Fibroblast of lung (primary cell): ENCODE measurements at regions not wholly inside any gene's neighbourhood (a gene's known extent, or its start where the extent isn't known, plus 50 kb on each side); places are given as distances from the start of the nearest gene placed in this dataset.

ENCODE experiments used
- DNase-seq, 2 donors: peaks; one replicate each; pipeline versions ENCODE4 v3.0.0 to v3.0.0-alpha.2; 2010; ENCODE audit warnings: low read depth in 2 of 2
- H2AFZ ChIP-seq: 2 replicates; pipeline ENCODE4 v1.5.1; 2012; ENCODE audit warnings: low read length, control low read depth, inconsistent platforms
- H3K27ac ChIP-seq: 2 replicates; pipeline ENCODE4 v1.5.1; 2011; ENCODE audit warnings: low read length, control low read depth; ENCODE audit not compliant: insufficient read depth
- H3K27me3 ChIP-seq: 2 replicates; pipeline ENCODE4 v1.5.1; 2011; ENCODE audit warnings: mild to moderate bottlenecking, low read length; ENCODE audit not compliant: control insufficient read depth, insufficient read depth
- H3K36me3 ChIP-seq: 2 replicates; pipeline ENCODE4 v1.5.1; 2011; ENCODE audit warnings: low read length; ENCODE audit not compliant: control insufficient read depth, insufficient read depth
- H3K4me1 ChIP-seq: 2 replicates; pipeline ENCODE4 v1.5.1; 2011; ENCODE audit warnings: low read length; ENCODE audit not compliant: control insufficient read depth, insufficient read depth; ENCODE audit errors: extremely low read depth
- H3K4me2 ChIP-seq: 2 replicates; pipeline ENCODE4 v1.5.1; 2011; ENCODE audit warnings: low read length, control low read depth; ENCODE audit not compliant: insufficient read depth; ENCODE audit errors: extremely low read depth
- H3K4me3 ChIP-seq, 4 experiments: fragments of 200-600 bp in 1 of 4; sonication (generic) in 1 of 4; replicated peaks in 1 of 4; 2 replicates each; pipeline ENCODE4 v1.5.1; 2011 to 2016; ENCODE audit warnings: low read length in 4 of 4, low read depth in 3 of 4, mild to moderate bottlenecking in 3 of 4, control low read depth in 2 of 4, inconsistent platforms in 1 of 4, mixed read lengths in 1 of 4; ENCODE audit not compliant: insufficient read depth in 1 of 4; ENCODE audit errors: control extremely low read depth in 1 of 4
- H3K79me2 ChIP-seq: 2 replicates; pipeline ENCODE4 v1.5.1; 2012; ENCODE audit warnings: mild to moderate bottlenecking, low read length, inconsistent platforms; ENCODE audit not compliant: control insufficient read depth, insufficient read depth
- H3K9ac ChIP-seq: 2 replicates; pipeline ENCODE4 v1.5.1; 2011; ENCODE audit warnings: mild to moderate bottlenecking, low read length, control low read depth; ENCODE audit not compliant: insufficient read depth
- H3K9me3 ChIP-seq: 2 replicates; pipeline ENCODE4 v1.5.1; 2012; ENCODE audit warnings: low read depth, low read length; ENCODE audit not compliant: control insufficient read depth, insufficient read depth
- H4K20me1 ChIP-seq: 2 replicates; pipeline ENCODE4 v1.5.1; 2011; ENCODE audit warnings: low read length; ENCODE audit not compliant: control insufficient read depth, insufficient read depth; ENCODE audit errors: extremely low read depth
- CTCF ChIP-seq, 2 donors: IDR thresholded peaks in 1 of 2; conservative IDR thresholded peaks in 1 of 2; 1 replicate in 1 of 2; 2 replicates in 1 of 2; pipeline ENCODE4 v1.5.1; 2011 to 2012; ENCODE audit warnings: low read length in 2 of 2, control low read depth in 1 of 2, inconsistent platforms in 1 of 2, low read depth in 1 of 2, mild to moderate bottlenecking in 1 of 2
- EZH2 ChIP-seq: IDR thresholded peaks from 2 replicates; pipeline ENCODE4 v1.5.1; 2012; ENCODE audit warnings: low read length, control low read depth, mild to moderate bottlenecking; ENCODE audit errors: missing control alignments

DNA sequence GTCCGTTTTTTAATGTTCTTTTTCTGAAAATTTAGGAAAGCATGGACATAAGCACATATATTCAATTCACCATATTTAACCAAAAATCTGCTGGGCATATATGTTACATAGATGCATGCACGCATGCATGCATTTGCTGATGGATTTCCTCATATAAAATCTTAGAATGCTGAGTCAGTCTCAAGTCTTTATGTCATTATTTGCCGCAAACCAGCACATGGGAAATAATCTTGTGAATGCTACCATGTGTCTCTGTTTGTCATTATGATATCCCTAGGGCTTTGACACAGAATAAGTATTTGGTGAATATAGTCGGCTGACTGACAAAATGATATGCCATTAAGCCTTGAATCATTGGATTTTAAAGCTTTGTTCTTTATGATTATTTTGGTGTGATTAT is 776.5 kb downstream of the KCNT2 start:
- no peak for DNase-seq
- Histone ChIP-seq H2AFZ (no peak overlapping the region), H3K4me2 (no peak overlapping the region), H3K36me3 (no peaks in the 10 kb centered on the region), H3K9ac (no peak overlapping the region), H3K27ac (no peak overlapping the region), H3K79me2 (no peaks in the 10 kb centered on the region), H3K4me3 (no peak overlapping the region), H3K27me3 (no peaks in the 10 kb centered on the region), H4K20me1 (no peaks in the 10 kb centered on the region), H3K9me3 (no peaks in the 10 kb centered on the region), H3K4me1 (no peaks in the 10 kb centered on the region)
- TF ChIP-seq EZH2 (no peak), CTCF (conservative IDR thresholded peaks at IDR 0.05 in 1 of 2, IDR thresholded peaks at IDR 0.05 in 1 of 2; ENCODE audit: low read depth in 1 of 2, low read length in 2 of 2) (no peak)

GRCh38 chr1:195828325-195828724 is 779.9 kb downstream of the KCNT2 start:
- no peaks in the 10 kb centered on the region for H3K9me3 ChIP-seq
- no peak overlapping the region for H3K9ac ChIP-seq
- DNase-seq: no peak
- H3K27me3 ChIP-seq: no peaks in the 10 kb centered on the region
- H2AFZ ChIP-seq: no peak overlapping the region
- no peak for TF ChIP-seq EZH2
- TF ChIP-seq CTCF (conservative IDR thresholded peaks at IDR 0.05 in 1 of 2, IDR thresholded peaks at IDR 0.05 in 1 of 2; ENCODE audit: low read depth in 1 of 2, low read length in 2 of 2): no peak
- no peak overlapping the region for H3K4me2 ChIP-seq
- H3K27ac ChIP-seq: no peak overlapping the region
- no peak overlapping the region for H3K4me3 ChIP-seq
- H3K79me2 ChIP-seq: no peaks in the 10 kb centered on the region
- no peaks in the 10 kb centered on the region for H3K36me3 ChIP-seq
- no peaks in the 10 kb centered on the region for H4K20me1 ChIP-seq
- H3K4me1 ChIP-seq: no peaks in the 10 kb centered on the region

DNA sequence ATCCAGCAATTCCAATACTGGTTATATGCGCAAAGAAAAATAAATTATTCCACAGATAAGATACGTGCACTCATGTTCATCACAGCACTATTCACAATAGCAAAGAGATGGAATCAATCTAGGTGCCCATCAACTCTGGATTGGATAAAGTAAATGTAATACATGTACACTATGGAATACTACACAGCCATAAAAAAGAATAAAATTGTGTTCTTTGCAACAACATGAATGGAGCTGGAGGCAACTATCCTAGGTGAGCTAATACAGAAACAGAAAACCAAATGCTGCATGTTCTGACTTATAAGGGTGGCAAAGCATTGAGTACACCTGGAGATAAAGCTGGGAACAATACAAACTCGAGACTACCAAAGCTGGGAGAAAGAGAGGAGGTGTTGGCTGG is 787.3 kb downstream of the KCNT2 start:
- no peak for TF ChIP-seq CTCF (conservative IDR thresholded peaks at IDR 0.05 in 1 of 2, IDR thresholded peaks at IDR 0.05 in 1 of 2; ENCODE audit: low read depth in 1 of 2, low read length in 2 of 2)
- Histone ChIP-seq H3K27ac (no peak overlapping the region), H3K9ac (no peak overlapping the region)

More for the DNA sequence above, 787.3 kb downstream of the KCNT2 start:
- H2AFZ ChIP-seq: no peak overlapping the region
- no peaks in the 10 kb centered on the region for H3K9me3 ChIP-seq
- no peak overlapping the region for H3K4me3 ChIP-seq
- no peaks in the 10 kb centered on the region for H3K27me3 ChIP-seq
- H4K20me1 ChIP-seq: no peaks in the 10 kb centered on the region
- H3K4me2 ChIP-seq: no peak overlapping the region
- no peak for DNase-seq
- H3K79me2 ChIP-seq: no peaks in the 10 kb centered on the region
- H3K36me3 ChIP-seq: no peaks in the 10 kb centered on the region
- no peaks in the 10 kb centered on the region for H3K4me1 ChIP-seq
